ENCODE measurements at regions not wholly inside any gene's neighbourhood (a gene's known extent, or its start where the extent isn't known, plus 50 kb on each side); places are given as distances from the start of the nearest gene placed in this dataset.

DNA sequence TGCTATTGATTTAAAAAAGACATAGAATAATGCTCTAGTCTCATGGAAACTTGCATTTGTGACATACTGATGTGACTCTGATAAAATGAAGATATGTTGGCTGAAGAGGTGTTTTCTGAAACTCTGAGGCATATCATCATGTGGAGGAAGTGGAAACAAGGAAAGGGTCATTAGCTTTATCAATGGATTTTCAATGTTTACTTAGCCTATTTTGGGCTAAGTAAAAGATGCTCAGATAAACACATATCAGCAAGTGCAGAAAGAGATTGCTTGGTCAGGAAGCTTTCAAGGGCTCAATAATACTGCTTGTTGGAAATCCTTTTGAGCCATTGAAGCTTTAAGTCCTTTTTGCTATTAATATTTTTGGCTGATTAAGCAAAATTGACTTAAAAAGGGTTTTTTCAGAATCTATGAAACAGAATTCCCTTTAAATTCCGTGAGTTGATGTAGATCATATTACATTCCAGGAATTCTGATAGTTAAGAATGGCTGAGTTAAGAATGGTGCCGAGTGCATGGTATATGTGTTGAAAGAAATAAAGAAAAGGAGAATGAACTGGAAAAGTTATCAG is 952.8 kb upstream of the SPRY2 start:
- no peak for TF ChIP-seq CTCF (IDR thresholded peaks at IDR 0.05; ENCODE audit: poor library complexity)
- TF ChIP-seq EZH2 (IDR thresholded peaks at IDR 0.05; ENCODE audit: borderline replicate concordance), result no peak

All from hepatocyte (in vitro differentiated cells).